HG03060 (cell line): ENCODE measurements at regions not wholly inside any gene's neighbourhood (a gene's known extent, or its start where the extent isn't known, plus 50 kb on each side); places are given as distances from the start of the nearest gene placed in this dataset.

Experiments
- ATAC-seq: cut with Tn5 transposase; IDR thresholded peaks from one replicate; pipeline ENCODE4 v1.9.1; 2021; ENCODE audit warnings: low read depth, moderate number of reproducible peaks; ENCODE audit not compliant: unreplicated experiment

DNA sequence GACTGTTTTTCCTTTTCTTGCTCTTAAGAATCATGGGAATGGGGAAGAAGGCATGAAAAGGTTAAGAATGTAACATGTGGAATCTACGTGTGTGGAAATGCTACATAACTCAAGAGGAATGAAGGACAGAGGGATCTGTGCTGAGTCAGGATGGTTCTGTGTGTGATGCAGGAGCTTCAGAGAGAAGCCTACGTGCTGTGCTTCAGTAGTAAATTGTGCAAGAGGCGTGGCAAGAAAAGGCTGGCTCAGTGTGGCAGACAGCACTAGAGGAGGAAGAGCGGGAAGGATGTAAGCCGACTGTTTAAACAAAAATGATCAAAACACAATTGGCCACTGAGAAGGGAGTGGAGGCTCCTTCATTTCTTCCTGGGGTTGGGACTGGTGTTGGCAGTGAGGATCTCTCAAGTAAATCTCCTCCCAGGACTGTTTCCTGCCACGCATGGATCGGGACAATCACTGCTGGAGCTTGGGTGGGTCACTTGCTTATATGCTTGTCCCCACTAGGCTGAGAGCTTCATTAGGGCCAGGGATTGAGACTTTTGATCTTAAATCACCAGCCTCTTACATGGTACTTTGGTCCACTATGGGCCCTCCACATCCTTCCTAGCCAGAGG lies 59.4 kb upstream of the BASP1 start:
- no peak for ATAC-seq

DNA sequence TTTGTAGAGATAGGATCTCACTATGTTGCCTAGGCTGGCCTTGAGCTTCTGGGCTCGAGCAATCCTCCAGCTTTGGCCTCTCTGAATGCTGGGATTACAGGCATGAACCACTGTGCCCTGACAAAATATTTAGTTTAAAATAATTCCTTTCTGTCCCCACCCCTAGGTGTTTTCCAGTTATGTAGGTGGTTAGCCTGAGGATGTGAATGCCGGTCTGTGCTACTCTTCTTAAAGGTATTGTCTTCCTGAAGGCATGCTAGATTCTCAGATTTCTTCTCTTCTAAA lies 56.7 kb upstream of the BASP1 start:
- ATAC-seq = no peak

DNA sequence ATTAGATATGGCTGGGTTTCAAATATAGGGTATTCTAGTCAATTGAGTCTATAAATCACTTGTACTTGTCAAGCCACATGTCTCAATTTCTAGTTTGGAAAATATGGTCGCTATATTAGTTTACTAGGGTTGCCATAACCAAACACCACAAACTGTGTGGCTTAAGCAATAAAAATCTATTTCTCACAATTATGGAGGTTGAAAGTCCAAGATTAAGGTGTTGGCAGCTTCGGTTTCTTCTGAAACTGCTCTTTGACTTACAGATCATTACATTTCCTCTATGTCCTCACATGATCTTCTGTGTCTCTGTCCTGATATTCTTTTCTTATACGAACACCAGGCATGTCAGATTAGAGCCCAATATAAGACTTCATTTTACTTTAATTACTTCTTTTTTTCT lies 55.8 kb upstream of the BASP1 start:
- ATAC-seq = no peak

DNA sequence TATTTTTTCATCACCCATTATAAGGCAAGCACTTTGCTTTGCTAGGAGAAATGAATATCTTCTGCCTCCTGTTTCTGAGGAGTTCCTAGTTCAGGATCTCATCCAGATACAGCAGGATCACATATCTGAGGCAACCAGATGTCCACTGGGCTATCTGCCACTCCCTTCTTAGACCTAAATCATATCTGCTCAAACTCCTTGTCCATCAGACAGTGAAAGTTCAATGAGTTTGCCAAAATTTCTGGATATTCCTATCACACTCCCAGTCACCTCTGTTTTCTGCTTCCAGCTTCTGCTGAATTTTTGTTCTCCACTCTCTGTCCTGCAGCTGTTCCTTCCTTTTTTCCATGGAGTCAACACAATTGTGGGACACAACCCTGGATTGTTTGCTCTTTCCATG lies 54.2 kb upstream of the BASP1 start:
- ATAC-seq = no peak

DNA sequence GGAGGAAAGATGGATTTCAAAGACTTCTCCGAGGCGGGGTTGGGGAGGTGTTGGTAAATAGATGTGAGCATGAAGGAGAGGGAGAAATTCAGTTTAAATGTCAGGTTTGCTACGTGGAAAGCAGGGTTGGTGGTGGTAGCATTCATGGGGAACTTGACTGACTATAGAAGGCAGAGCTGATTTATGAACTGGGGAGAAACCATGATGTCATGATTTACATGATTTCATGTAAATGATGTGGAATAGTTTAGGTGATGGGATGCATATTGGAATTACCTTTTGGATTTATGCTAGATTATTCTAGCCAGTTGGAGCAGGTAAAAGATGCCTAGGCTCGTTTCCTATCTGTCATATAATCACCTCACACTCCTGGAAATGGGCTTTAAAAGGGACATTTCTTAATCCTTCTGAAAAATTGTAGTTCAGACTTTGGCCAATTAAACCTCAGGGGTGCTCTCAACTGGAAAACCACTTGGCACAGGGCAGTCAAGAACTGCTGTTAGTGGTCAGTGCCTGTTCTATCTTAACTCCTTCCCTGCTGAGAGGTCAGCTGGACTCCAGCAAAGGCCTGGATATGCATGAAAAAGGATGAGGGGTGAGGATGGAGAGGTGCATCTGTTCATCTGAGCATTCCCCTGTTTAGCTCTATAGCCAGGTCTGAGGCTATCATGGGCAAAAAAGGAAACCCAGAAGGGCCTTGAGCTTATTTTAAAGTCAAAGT lies 50.1 kb upstream of the BASP1 start:
- ATAC-seq = no peak
